Sigmoid colon (tissue), 6 donors: ENCODE measurements at regions not wholly inside any gene's neighbourhood (a gene's known extent, or its start where the extent isn't known, plus 50 kb on each side); places are given as distances from the start of the nearest gene placed in this dataset.

Source experiments
- DNase-seq: peaks from one replicate; pipeline ENCODE4 v3.0.0-alpha.2; 2019
- H3K27ac ChIP-seq, 4 donors: fragments of 200-600 bp; sonication (generic); one replicate each; pipeline ENCODE4 v1.5.1; 2016 to 2019; ENCODE audit warnings: mild to moderate bottlenecking in 1 of 4
- H3K27me3 ChIP-seq, 3 donors: fragments of 200-600 bp; sonication (generic); one replicate each; pipeline ENCODE4 v1.5.1; 2019; ENCODE audit warnings: mild to moderate bottlenecking in 1 of 3
- H3K36me3 ChIP-seq, 4 donors: fragments of 200-600 bp; sonication (generic); one replicate each; pipeline ENCODE4 v1.5.1; 2016 to 2019
- H3K4me1 ChIP-seq, 4 donors: fragments of 200-600 bp; sonication (generic); one replicate each; pipeline ENCODE4 v1.5.1; 2017 to 2019
- H3K4me3 ChIP-seq, 4 donors: fragments of 200-600 bp; sonication (generic); one replicate each; pipeline ENCODE4 v1.5.1; 2017 to 2019; ENCODE audit warnings: mild to moderate bottlenecking in 2 of 4, moderate library complexity in 1 of 4
- H3K9me3 ChIP-seq, 4 donors: fragments of 200-600 bp in 3 of 4; sonication (generic) in 3 of 4; one replicate each; pipeline versions ENCODE4 v1.5.1 to v1.6.1; 2013 to 2019
- EP300 ChIP-seq, 4 donors: sonication (generic); formaldehyde crosslinking; IDR thresholded peaks; one replicate each; pipeline ENCODE4 v1.6.1; 2017; ENCODE audit warnings: antibody characterized with exemption in 4 of 4
- POLR2A ChIP-seq, 2 donors: fragments of 450-650 bp; IDR thresholded peaks; one replicate each; pipeline ENCODE4 v1.6.1; 2016; ENCODE audit warnings: antibody characterized with exemption in 2 of 2, mild to moderate bottlenecking in 2 of 2, moderate library complexity in 2 of 2
- POLR2AphosphoS5 ChIP-seq, 4 donors: sonication (generic); formaldehyde crosslinking; IDR thresholded peaks; one replicate each; pipeline ENCODE4 v1.6.1; 2017; ENCODE audit warnings: antibody characterized with exemption in 4 of 4
- WGBS, 2 donors: extraction: QIAGEN DNeasy Blood & Tissue Kit; methylation state at CpG; one replicate each; pipeline ENCODE4 v1.1.7; 2013; 5-methylcytosine and 5-hydroxymethylcytosine counted together
- intact Hi-C: fragments of 100-400 bp; cut with DNase I; formaldehyde crosslinking; loops from one replicate; pipeline ENCODE4 v1.15.1; 2023
- TF ChIP-seq, protein P1 (sequence below), 4 experiments: fragments of 450-650 bp in 3 of 4; fragments of 200-600 bp in 1 of 4; IDR thresholded peaks; one replicate each; pipeline ENCODE4 v1.5.1; 2016 to 2019; ENCODE audit warnings: antibody characterized with exemption in 4 of 4, mild to moderate bottlenecking in 3 of 4, moderate library complexity in 2 of 4
- donor health status: healthy with polysubstance abuse.
- donor health status: healthy.

DNA sequence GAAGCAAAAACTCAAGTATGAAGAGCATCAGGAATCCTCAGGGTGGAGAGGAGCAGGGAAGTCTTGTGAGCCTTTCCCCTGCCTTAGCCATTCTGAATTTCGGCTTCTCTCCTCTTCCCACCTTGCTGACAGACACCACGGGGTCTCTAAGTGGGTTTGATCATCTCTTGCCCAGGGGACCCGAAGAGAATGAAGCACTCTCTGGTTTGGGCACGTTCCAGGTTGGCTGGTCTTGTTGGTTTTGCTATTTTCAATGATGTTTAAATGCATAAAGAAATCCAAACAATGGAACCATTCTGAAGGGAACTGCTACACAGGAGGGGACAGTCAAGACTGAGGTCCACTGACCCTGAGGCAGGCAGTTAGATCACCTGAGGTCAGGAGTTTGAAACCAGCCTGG lies 131.7 kb downstream of the PXDC1 start:
- Histone ChIP-seq H3K4me3 (no peak overlapping the region), H3K36me3 (no peaks in the 10 kb centered on the region), H3K27ac (no peak overlapping the region), H3K4me1 (peaks cover 0 to 9% (median 0%) of the 10 kb centered on the region in 4 donors), H3K27me3 (no peaks in the 10 kb centered on the region), H3K9me3 (no peaks in the 10 kb centered on the region)
- 81 to 88% methylated on average over 4 of the region's 4 CpGs for WGBS, 2 donors
- intact Hi-C loops, result no loop called here
- TF ChIP-seq EP300 (IDR thresholded peaks at IDR 0.05) (no peak), POLR2A (IDR thresholded peaks at IDR 0.05) (no peak), POLR2AphosphoS5 (IDR thresholded peaks at IDR 0.05) (no peak)
- TF ChIP-seq, protein P1, sequence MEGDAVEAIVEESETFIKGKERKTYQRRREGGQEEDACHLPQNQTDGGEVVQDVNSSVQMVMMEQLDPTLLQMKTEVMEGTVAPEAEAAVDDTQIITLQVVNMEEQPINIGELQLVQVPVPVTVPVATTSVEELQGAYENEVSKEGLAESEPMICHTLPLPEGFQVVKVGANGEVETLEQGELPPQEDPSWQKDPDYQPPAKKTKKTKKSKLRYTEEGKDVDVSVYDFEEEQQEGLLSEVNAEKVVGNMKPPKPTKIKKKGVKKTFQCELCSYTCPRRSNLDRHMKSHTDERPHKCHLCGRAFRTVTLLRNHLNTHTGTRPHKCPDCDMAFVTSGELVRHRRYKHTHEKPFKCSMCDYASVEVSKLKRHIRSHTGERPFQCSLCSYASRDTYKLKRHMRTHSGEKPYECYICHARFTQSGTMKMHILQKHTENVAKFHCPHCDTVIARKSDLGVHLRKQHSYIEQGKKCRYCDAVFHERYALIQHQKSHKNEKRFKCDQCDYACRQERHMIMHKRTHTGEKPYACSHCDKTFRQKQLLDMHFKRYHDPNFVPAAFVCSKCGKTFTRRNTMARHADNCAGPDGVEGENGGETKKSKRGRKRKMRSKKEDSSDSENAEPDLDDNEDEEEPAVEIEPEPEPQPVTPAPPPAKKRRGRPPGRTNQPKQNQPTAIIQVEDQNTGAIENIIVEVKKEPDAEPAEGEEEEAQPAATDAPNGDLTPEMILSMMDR (IDR thresholded peaks at IDR 0.05), result no peak
- no peak for DNase-seq

DNA sequence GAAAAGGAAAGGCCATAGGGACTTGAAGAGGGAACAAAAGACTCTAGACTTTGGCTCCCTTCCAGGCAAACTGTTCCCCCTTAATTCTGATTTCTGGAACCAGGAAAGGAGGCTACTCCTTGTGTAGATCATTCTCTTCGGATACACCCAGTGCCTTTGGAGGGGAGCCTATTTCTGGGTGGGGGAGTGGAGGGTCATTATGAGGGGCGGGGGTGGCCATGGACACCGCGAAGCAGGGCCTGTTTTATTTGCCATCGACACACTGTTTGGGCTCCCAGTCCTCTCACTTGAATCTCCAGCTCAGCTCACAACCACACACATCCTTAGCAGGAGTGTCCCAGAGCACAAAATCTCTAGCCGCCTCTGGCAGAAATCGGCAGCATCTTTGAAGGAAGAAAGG lies 132.3 kb downstream of the PXDC1 start:
- H3K27me3 ChIP-seq, result no peaks in the 10 kb centered on the region
- no peak for DNase-seq
- peaks cover 0 to 9% (median 0%) of the 10 kb centered on the region in 4 donors for H3K4me1 ChIP-seq
- TF ChIP-seq POLR2A (IDR thresholded peaks at IDR 0.05) (no peak), EP300 (IDR thresholded peaks at IDR 0.05) (no peak), POLR2AphosphoS5 (IDR thresholded peaks at IDR 0.05) (no peak)
- TF ChIP-seq, protein P1 (IDR thresholded peaks at IDR 0.05), result no peak
- intact Hi-C loops, result no loop called here
- no peak overlapping the region for H3K27ac ChIP-seq
- WGBS, 2 donors, result 87 to 91% methylated on average over 7 of the region's 7 CpGs
- no peak overlapping the region for H3K4me3 ChIP-seq
- no peaks in the 10 kb centered on the region for H3K9me3 ChIP-seq
- no peaks in the 10 kb centered on the region for H3K36me3 ChIP-seq

DNA sequence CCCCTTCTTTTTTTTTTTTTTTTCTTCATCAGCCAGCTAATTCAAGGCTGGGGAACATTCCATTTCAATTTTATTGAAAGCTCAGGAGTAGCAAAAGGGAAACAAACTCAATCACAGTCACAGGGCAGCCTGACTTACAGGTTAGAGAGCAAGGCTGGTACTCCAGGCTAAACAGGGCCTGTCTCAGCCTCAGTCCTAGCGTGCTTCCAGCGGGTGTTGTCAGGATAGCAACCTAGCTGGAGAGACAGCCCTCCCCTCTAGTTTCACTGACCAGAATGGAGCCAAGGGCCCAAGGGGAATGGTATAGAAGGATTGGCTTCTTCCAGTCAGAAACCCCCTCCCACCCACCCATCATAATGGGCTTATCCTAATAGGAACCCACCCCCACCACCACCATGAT lies 132.9 kb downstream of the PXDC1 start:
- H3K27me3 ChIP-seq, result no peaks in the 10 kb centered on the region
- H3K27ac ChIP-seq, result no peak overlapping the region
- WGBS, 2 donors, result 96% methylated on average over 2 of the region's 2 CpGs
- H3K4me3 ChIP-seq, result no peak overlapping the region
- intact Hi-C loops, result no loop called here
- H3K9me3 ChIP-seq, result no peaks in the 10 kb centered on the region
- DNase-seq, result no peak
- H3K4me1 ChIP-seq, result peaks cover 0 to 9% (median 0%) of the 10 kb centered on the region in 4 donors
- TF ChIP-seq, protein P1 (IDR thresholded peaks at IDR 0.05), result no peak
- no peak for TF ChIP-seq EP300 (IDR thresholded peaks at IDR 0.05)
- TF ChIP-seq POLR2AphosphoS5 (IDR thresholded peaks at IDR 0.05), result no peak
- TF ChIP-seq POLR2A (IDR thresholded peaks at IDR 0.05), result no peak
- no peaks in the 10 kb centered on the region for H3K36me3 ChIP-seq

DNA sequence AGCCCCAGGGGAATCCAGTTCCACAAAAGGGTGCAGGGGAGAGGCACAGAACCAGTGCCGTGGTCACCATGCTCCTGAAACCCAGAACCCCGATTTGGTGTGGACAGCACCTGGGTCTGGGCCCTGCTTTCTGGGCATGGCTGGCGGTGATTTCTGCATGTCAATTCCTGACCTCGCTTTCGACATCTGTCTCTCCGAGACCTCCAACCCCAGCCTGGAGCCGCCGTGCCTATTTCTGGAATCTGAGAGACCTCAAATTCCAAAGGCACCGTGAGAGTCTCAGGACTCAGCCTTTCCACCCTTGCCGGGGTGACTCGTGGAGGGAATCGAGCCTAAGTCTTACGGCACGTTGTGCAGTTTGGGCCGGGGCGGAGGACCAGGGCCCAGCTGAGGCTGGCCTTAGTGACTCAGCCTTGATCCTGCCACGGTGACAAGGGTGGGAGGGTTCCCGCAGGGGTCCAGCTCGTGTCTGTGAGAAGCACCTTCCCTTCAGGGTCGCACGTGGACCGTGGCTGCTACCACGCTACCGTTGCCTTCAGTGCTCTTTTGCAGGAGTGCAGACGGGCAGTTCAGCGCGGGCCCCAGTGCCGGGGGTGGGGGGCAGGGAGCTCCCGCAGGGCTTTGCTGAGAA lies 133.7 kb downstream of the PXDC1 start:
- Histone ChIP-seq H3K9me3 (no peaks in the 10 kb centered on the region), H3K27ac (no peak overlapping the region), H3K4me1 (peaks cover 0 to 13% (median 3%) of the 10 kb centered on the region in 4 donors), H3K4me3 (no peak overlapping the region), H3K36me3 (no peaks in the 10 kb centered on the region), H3K27me3 (no peaks in the 10 kb centered on the region)
- TF ChIP-seq, protein P1 (IDR thresholded peaks at IDR 0.05), result no peak
- no peak for TF ChIP-seq EP300 (IDR thresholded peaks at IDR 0.05)
- no peak for TF ChIP-seq POLR2A (IDR thresholded peaks at IDR 0.05)
- no peak for TF ChIP-seq POLR2AphosphoS5 (IDR thresholded peaks at IDR 0.05)
- intact Hi-C loops, result no loop called here
- DNase-seq, result no peak
- 90 to 94% methylated on average over 29 of the region's 29 CpGs for WGBS, 2 donors

DNA sequence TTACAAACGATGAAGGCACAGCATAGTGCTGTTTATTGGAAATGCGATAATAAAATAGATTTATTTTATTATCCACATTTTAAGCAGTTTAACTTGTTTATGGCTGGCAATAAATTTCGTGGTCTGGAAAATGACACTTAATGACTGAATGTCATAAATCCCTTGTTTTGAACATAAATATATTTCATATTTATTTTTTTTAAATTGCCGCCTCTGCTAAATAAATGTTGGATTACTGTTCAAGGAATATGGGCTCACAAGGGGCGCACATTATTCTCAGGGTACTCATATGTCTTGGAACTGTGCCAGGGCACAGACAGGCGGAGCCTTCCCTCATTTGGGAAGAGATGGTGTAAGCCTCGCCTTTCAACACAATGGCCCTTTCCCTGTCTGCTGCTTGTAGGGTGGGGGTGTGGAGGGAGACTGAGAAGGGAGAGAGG lies 134.3 kb downstream of the PXDC1 start:
- peaks cover 0 to 18% (median 8%) of the 10 kb centered on the region in 4 donors for H3K4me1 ChIP-seq
- WGBS, 2 donors, result 31 to 58% methylated on average over 7 of the region's 7 CpGs
- H3K4me3 ChIP-seq, result no peak overlapping the region
- TF ChIP-seq, protein P1 (IDR thresholded peaks at IDR 0.05), result no peak
- TF ChIP-seq POLR2AphosphoS5 (IDR thresholded peaks at IDR 0.05), result peak in 1 of 4 donors; percentile 26
- no peak for TF ChIP-seq POLR2A (IDR thresholded peaks at IDR 0.05)
- intact Hi-C loops, result no loop called here
- DNase-seq, result no peak
- no peak overlapping the region for H3K27ac ChIP-seq
- no peaks in the 10 kb centered on the region for H3K9me3 ChIP-seq
- H3K27me3 ChIP-seq, result no peaks in the 10 kb centered on the region
- H3K36me3 ChIP-seq, result no peaks in the 10 kb centered on the region
